Ovary (tissue), 7 donors: ENCODE measurements at regions not wholly inside any gene's neighbourhood (a gene's known extent, or its start where the extent isn't known, plus 50 kb on each side); places are given as distances from the start of the nearest gene placed in this dataset.

Source experiments
- DNase-seq, 5 donors: peaks; one replicate each; pipeline ENCODE4 v3.0.0-alpha.2; 2019 to 2020
- H3K27ac ChIP-seq, 2 donors: fragments of 200-600 bp; one replicate each; pipeline versions ENCODE4 v1.5.1 to v1.8.0; 2019 to 2022
- H3K27me3 ChIP-seq: fragments of 200-600 bp; one replicate; pipeline ENCODE4 v1.8.0; 2022
- H3K36me3 ChIP-seq: fragments of 200-600 bp; sonication (generic); one replicate; pipeline ENCODE4 v1.5.1; 2019
- H3K4me1 ChIP-seq: one replicate; pipeline ENCODE4 v1.8.1; 2013; ENCODE audit warnings: mild to moderate bottlenecking, moderate library complexity; ENCODE audit not compliant: insufficient read depth
- H3K4me3 ChIP-seq: fragments of 200-600 bp; sonication (generic); one replicate; pipeline ENCODE4 v1.5.1; 2017
- H3K9me3 ChIP-seq, 2 donors: fragments of 200-600 bp in 1 of 2; sonication (generic) in 1 of 2; one replicate each; pipeline versions ENCODE4 v1.5.1 to v1.8.1; 2013 to 2019; ENCODE audit warnings: mild to moderate bottlenecking in 1 of 2, moderate library complexity in 1 of 2
- EP300 ChIP-seq: sonication (generic); formaldehyde crosslinking; IDR thresholded peaks from one replicate; pipeline ENCODE4 v1.6.1; 2017; ENCODE audit warnings: antibody characterized with exemption
- POLR2A ChIP-seq: fragments of 450-650 bp; IDR thresholded peaks from one replicate; pipeline ENCODE4 v1.6.1; 2017; ENCODE audit warnings: antibody characterized with exemption, mild to moderate bottlenecking, moderate library complexity
- WGBS, 3 donors: extraction: QIAGEN DNeasy Blood & Tissue Kit in 1 of 3; methylation state at CpG; one replicate each; pipeline versions ENCODE4 v1.1.5 to v1.1.7; 2013 to 2017; 5-methylcytosine and 5-hydroxymethylcytosine counted together
- intact Hi-C, 4 donors: fragments of 100-400 bp; cut with DNase I; formaldehyde crosslinking; loops; one replicate each; pipeline versions ENCODE4 v1.11.0 to v1.15.1; 2022 to 2023
- TF ChIP-seq, protein P1 (sequence below), 3 donors: fragments of 450-650 bp in 2 of 3; fragments of 200-600 bp in 1 of 3; IDR thresholded peaks; one replicate each; pipeline versions ENCODE4 v1.5.1 to v1.8.0; 2016 to 2022; ENCODE audit warnings: antibody characterized with exemption in 3 of 3, mild to moderate bottlenecking in 1 of 3
- donor health status: DM: no; HTN: no; CAD: no; lungs with moderate emphysema.
- donor health status: DM: no; HTN: no; CAD: no.
- donor health status: Bipolar disorder and iron deficiency.
- donor health status: DM: no; HTN: no; CAD: no.
- donor health status: DM: yes; HTN: yes; CAD: no.

DNA sequence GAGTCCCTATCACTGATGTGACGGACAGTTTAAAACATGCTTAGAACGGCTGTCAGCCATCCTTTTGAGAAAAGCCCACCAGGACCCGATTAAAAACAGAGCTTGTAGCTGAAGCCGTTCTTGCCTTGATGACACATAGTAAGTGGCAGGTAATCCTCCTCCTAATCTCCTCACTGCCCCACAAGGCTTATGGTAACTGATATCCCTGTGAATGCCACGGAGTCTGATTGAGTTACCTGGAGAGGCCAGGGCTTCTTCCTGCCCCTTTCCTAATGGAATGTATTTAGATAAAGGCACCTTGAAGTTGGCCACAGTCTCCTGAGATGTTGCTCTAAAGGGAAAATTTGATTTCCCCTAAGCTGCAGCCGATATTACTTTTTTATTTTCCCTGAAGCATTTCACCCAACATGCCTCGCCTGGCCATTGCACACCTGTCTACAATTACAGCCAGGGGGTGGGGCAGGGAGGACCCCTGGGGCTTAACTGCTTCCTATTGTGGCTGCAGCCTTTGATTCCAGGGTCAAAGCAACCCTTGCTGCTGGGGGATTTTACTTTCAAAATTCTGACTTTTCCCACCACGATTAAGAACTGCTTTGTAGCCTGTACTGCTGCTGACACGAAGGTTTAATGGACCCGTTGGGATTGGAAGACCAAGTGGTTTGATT is 169.0 kb upstream of the GPR26 start:
- no peaks in the 10 kb centered on the region for H3K36me3 ChIP-seq
- H3K27me3 ChIP-seq: no peaks in the 10 kb centered on the region
- no peak overlapping the region for H3K27ac ChIP-seq
- H3K4me3 ChIP-seq: no peak overlapping the region
- DNase-seq: no peak
- no peak for TF ChIP-seq EP300
- TF ChIP-seq POLR2A: no peak
- TF ChIP-seq, protein P1, sequence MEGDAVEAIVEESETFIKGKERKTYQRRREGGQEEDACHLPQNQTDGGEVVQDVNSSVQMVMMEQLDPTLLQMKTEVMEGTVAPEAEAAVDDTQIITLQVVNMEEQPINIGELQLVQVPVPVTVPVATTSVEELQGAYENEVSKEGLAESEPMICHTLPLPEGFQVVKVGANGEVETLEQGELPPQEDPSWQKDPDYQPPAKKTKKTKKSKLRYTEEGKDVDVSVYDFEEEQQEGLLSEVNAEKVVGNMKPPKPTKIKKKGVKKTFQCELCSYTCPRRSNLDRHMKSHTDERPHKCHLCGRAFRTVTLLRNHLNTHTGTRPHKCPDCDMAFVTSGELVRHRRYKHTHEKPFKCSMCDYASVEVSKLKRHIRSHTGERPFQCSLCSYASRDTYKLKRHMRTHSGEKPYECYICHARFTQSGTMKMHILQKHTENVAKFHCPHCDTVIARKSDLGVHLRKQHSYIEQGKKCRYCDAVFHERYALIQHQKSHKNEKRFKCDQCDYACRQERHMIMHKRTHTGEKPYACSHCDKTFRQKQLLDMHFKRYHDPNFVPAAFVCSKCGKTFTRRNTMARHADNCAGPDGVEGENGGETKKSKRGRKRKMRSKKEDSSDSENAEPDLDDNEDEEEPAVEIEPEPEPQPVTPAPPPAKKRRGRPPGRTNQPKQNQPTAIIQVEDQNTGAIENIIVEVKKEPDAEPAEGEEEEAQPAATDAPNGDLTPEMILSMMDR (IDR thresholded peaks at IDR 0.05): no peak
- H3K4me1 ChIP-seq: no peaks in the 10 kb centered on the region
- 60 to 67% (median 61%) methylated on average over 10 of the region's 10 CpGs for WGBS, 3 donors
- no peaks in the 10 kb centered on the region for H3K9me3 ChIP-seq
- intact Hi-C loops: no loop called here

DNA sequence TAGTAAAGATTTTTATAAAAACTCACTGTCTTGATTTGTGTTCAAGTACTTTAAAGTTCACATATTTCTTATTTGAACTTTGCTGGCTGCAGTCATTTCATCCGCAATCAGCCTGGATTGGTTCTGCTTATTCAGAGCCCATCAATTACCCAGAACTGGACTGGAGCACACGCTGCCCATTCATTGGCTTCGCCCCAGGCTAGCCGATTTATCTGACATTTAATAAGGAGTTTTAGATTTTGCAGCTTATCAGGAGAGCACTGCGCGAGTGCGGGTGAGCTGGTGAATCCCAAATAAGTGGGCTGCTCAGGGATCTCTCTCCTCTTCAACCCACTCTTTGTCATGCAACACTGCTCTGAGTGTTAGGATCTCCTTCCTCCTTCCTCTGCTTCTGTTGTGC is 166.0 kb upstream of the GPR26 start:
- TF ChIP-seq, protein P1 (IDR thresholded peaks at IDR 0.05): no peak
- TF ChIP-seq POLR2A (no peak), EP300 (no peak)
- WGBS, 3 donors: 19 to 42% (median 24%) methylated on average over 7 of the region's 7 CpGs
- Histone ChIP-seq H3K27ac (no peak overlapping the region), H3K9me3 (no peaks in the 10 kb centered on the region), H3K36me3 (no peaks in the 10 kb centered on the region), H3K4me1 (no peaks in the 10 kb centered on the region), H3K4me3 (no peak overlapping the region), H3K27me3 (no peaks in the 10 kb centered on the region)
- DNase-seq: no peak
- intact Hi-C loops: no loop called here

GRCh38 chr10:123501148-123501547 is 165.0 kb upstream of the GPR26 start:
- intact Hi-C loops: no loop called here
- TF ChIP-seq EP300: no peak
- TF ChIP-seq POLR2A: no peak
- TF ChIP-seq, protein P1 (IDR thresholded peaks at IDR 0.05): no peak
- H3K36me3 ChIP-seq: no peaks in the 10 kb centered on the region
- H3K4me1 ChIP-seq: no peaks in the 10 kb centered on the region
- H3K27me3 ChIP-seq: no peaks in the 10 kb centered on the region
- no peak overlapping the region for H3K27ac ChIP-seq
- H3K9me3 ChIP-seq: no peaks in the 10 kb centered on the region
- whole genome bisulfite sequencing, 3 donors: 70 to 84% (median 72%) methylated on average over 3 of the region's 3 CpGs
- H3K4me3 ChIP-seq: no peak overlapping the region
- DNase-seq: no peak

DNA sequence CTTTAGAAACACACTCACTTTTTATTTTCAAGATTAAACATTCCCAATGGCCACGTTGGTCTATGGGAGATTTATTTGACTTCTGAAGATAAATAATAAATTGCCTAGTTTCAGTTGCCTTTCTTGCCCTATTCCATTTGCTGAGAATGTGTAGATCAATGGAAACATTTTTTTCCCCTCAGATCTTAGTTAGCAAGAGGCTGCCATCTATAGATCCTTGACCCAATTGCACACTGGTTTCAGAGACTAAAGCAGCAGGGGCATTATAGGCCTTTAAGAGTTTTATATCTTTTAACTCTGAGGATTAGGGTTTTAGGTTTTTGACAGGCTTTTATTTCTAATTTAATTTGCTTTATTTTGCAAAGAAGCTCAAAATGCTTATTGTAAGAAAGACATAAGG is 163.2 kb upstream of the GPR26 start:
- no peak for TF ChIP-seq EP300
- no peak for TF ChIP-seq POLR2A
- TF ChIP-seq, protein P1 (IDR thresholded peaks at IDR 0.05): no peak
- Histone ChIP-seq H3K36me3 (no peaks in the 10 kb centered on the region), H3K27ac (no peak overlapping the region), H3K9me3 (no peaks in the 10 kb centered on the region), H3K27me3 (no peaks in the 10 kb centered on the region), H3K4me1 (no peaks in the 10 kb centered on the region), H3K4me3 (no peak overlapping the region)
- DNase-seq: no peak
- intact Hi-C loops: no loop called here
- WGBS, 3 donors: 29 to 54% (median 33%) methylated on average over 1 of the region's 1 CpG
